Neural cell (in vitro differentiated cells): ENCODE measurements at regions not wholly inside any gene's neighbourhood (a gene's known extent, or its start where the extent isn't known, plus 50 kb on each side); places are given as distances from the start of the nearest gene placed in this dataset.

ENCODE experiments used
- EP300 ChIP-seq: fragments of 450-650 bp; conservative IDR thresholded peaks from 2 replicates; pipeline ENCODE4 v1.6.1; 2014; ENCODE audit warnings: antibody characterized with exemption, mild to moderate bottlenecking, moderate library complexity; ENCODE audit not compliant: poor library complexity, severe bottlenecking
- EZH2 ChIP-seq: fragments of 200-600, 300-800 bp; shearing (Covaris generic), sonication (generic); IDR thresholded peaks from 2 replicates; pipeline ENCODE4 v1.6.1; 2014; ENCODE audit warnings: antibody characterized with exemption, low read length, borderline replicate concordance, mild to moderate bottlenecking; ENCODE audit not compliant: insufficient read depth, poor library complexity, severe bottlenecking
- RAD21 ChIP-seq: fragments of 450-650 bp; conservative IDR thresholded peaks from 2 replicates; pipeline ENCODE4 v1.6.1; 2014; ENCODE audit warnings: antibody characterized with exemption, mild to moderate bottlenecking, moderate library complexity
- SMC3 ChIP-seq: fragments of 450-650 bp; conservative IDR thresholded peaks from 2 replicates; pipeline ENCODE4 v1.6.1; 2014; ENCODE audit warnings: antibody characterized with exemption, mild to moderate bottlenecking, moderate library complexity; ENCODE audit not compliant: poor library complexity
- TAF1 ChIP-seq: IDR thresholded peaks from 2 replicates; pipeline ENCODE4 v1.6.1; 2012; ENCODE audit warnings: low read depth
- TF ChIP-seq, protein P1 (sequence below): fragments of 450-650 bp; IDR thresholded peaks from 2 replicates; pipeline ENCODE4 v1.5.1; 2014; ENCODE audit warnings: antibody characterized with exemption, mild to moderate bottlenecking, moderate library complexity; ENCODE audit not compliant: poor library complexity, severe bottlenecking
- TF ChIP-seq, protein P2 (sequence below): IDR thresholded peaks from 2 replicates; pipeline ENCODE4 v1.6.1; 2012; ENCODE audit warnings: borderline replicate concordance

DNA sequence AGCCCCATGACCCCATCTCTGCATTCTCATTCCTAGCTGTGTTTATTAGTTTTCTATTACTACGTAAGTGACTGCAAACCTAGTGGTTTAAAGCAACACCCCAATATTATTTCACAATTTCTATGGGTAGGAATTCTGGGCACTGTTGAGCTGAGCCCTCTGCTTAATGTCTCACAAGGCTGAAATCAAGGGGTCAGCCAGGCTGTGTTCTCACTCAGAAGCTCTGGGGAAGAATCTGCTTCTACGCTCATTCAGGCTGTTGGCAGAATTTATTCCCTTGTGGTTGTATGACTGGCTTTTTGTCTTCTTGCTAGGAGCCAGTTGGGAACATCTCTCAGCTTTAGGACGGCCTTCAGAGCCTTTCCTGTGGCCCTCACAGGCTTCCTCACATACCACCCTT lies 181.0 kb downstream of the GIPC2 start:
- TF ChIP-seq, protein P1, sequence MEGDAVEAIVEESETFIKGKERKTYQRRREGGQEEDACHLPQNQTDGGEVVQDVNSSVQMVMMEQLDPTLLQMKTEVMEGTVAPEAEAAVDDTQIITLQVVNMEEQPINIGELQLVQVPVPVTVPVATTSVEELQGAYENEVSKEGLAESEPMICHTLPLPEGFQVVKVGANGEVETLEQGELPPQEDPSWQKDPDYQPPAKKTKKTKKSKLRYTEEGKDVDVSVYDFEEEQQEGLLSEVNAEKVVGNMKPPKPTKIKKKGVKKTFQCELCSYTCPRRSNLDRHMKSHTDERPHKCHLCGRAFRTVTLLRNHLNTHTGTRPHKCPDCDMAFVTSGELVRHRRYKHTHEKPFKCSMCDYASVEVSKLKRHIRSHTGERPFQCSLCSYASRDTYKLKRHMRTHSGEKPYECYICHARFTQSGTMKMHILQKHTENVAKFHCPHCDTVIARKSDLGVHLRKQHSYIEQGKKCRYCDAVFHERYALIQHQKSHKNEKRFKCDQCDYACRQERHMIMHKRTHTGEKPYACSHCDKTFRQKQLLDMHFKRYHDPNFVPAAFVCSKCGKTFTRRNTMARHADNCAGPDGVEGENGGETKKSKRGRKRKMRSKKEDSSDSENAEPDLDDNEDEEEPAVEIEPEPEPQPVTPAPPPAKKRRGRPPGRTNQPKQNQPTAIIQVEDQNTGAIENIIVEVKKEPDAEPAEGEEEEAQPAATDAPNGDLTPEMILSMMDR: no peak
- TF ChIP-seq SMC3: no peak
- no peak for TF ChIP-seq EZH2
- no peak for TF ChIP-seq EP300
- TF ChIP-seq, protein P2, sequence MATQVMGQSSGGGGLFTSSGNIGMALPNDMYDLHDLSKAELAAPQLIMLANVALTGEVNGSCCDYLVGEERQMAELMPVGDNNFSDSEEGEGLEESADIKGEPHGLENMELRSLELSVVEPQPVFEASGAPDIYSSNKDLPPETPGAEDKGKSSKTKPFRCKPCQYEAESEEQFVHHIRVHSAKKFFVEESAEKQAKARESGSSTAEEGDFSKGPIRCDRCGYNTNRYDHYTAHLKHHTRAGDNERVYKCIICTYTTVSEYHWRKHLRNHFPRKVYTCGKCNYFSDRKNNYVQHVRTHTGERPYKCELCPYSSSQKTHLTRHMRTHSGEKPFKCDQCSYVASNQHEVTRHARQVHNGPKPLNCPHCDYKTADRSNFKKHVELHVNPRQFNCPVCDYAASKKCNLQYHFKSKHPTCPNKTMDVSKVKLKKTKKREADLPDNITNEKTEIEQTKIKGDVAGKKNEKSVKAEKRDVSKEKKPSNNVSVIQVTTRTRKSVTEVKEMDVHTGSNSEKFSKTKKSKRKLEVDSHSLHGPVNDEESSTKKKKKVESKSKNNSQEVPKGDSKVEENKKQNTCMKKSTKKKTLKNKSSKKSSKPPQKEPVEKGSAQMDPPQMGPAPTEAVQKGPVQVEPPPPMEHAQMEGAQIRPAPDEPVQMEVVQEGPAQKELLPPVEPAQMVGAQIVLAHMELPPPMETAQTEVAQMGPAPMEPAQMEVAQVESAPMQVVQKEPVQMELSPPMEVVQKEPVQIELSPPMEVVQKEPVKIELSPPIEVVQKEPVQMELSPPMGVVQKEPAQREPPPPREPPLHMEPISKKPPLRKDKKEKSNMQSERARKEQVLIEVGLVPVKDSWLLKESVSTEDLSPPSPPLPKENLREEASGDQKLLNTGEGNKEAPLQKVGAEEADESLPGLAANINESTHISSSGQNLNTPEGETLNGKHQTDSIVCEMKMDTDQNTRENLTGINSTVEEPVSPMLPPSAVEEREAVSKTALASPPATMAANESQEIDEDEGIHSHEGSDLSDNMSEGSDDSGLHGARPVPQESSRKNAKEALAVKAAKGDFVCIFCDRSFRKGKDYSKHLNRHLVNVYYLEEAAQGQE: no peak
- TF ChIP-seq TAF1: no peak
- TF ChIP-seq RAD21: no peak
